Fibroblast of skin of left biceps (primary cell): ENCODE measurements at regions not wholly inside any gene's neighbourhood (a gene's known extent, or its start where the extent isn't known, plus 50 kb on each side); places are given as distances from the start of the nearest gene placed in this dataset.

Experiments
- DNase-seq, 2 experiments: peaks; one replicate each; pipeline ENCODE4 v3.0.0-alpha.2; 2013; ENCODE audit warnings: low read depth in 2 of 2

GRCh38 chr13:107864543-107865317 lies 350.6 kb downstream of the LIG4 start:
- peak in 1 of 2 experiments; percentile 23 for DNase-seq

- DNase-seq = no peak
These were observed 355.1 kb downstream of the LIG4 start for GRCh38 chr13:107860284-107860683.

DNA sequence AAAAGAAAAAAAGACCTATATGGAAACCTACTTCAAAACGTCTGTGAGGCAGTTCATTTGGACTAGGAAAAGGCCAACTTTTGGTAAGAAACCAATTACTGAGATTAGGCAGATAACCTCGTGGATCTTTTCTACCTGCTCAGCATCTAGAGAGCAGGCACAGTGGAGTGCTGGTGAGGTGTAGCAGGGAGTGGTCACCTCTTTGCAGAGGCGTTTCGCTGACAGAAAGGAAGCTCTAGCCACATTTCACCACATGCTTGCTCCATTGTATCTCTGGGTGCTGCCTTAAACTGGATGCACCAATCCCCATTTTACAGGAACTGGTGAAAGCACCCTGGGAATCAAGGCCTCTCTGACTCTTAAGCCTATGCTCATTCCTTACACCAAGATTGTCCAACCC lies 360.5 kb downstream of the LIG4 start:
- DNase-seq = no peak

DNA sequence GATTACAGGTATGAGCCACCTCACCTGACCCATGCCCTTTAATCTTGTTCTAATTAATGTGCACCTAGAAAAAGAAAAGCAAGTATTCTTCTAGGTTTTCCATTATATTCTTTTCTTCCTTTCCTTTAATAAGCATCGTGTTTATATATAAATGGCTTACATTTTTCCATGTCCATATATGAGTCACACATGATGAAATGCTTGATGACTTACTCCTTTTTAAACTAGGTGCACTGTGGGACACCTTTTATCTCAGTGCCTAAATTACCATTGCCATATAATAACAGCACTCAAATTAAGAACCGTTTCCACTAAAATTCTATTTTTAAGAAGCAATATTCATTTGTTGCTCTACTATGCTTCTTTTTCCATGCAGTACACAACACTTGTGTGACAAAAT lies 363.3 kb downstream of the LIG4 start:
- DNase-seq = no peak

DNA sequence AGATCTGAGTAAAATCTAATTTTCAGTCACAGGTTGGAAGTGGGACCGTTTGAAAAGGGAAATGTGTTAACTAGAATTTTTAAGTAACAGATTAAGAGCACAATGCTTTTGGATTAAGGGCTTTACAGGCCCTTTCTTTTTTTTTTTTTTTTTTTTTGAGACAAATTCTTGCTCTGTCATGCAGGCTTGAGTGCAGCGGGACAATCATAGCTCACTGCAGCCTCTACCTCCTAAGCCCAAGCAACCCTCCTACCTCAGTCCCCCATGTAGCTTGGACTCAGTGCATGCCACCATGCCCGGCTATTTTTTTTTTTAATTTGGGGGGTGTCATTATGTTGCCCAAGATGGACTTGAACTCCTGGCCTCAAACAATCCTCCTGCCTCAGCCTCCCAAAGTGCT lies 363.7 kb downstream of the LIG4 start:
- DNase-seq = no peak

DNA sequence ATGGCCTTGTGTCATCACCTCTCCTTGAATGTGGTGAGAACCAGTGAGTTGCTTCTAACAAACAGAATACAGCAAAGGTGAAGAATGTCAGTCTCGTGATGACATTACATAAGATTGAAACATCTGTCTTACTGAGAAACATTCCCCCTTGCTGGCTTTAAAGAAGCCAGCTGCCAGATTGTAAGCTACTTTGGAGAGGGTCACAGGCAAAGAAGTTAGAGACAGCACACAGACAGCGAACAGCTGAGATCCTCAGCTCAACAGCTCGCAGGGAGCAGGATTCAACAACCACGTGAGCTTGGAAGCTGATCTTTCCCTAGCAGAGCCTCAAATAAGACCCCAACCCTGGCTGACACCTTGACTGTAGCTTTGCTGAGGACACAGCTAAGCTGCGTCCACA lies 367.9 kb downstream of the LIG4 start:
- no peak for DNase-seq

- DNase-seq = no peak
These were observed 368.7 kb downstream of the LIG4 start for GRCh38 chr13:107846642-107847041.

DNA sequence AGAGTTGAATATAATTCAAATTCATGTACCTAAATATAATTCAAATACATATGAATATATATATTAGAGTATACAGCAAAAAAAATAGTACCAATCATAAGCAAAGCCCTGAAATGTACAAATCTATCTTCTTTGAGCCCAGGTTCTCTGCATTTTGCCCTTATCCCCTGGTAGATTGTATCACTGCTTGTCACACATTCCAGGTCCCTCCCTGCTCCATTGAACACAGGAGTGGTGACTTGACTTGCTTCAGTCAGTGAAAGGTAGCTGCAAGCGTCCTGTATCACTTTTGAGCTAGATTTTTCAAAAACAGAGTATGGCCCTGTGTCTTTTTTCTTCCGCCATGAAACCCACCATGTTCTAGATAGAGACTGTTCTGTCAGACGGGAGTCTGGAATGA lies 369.4 kb downstream of the LIG4 start:
- no peak for DNase-seq

DNA sequence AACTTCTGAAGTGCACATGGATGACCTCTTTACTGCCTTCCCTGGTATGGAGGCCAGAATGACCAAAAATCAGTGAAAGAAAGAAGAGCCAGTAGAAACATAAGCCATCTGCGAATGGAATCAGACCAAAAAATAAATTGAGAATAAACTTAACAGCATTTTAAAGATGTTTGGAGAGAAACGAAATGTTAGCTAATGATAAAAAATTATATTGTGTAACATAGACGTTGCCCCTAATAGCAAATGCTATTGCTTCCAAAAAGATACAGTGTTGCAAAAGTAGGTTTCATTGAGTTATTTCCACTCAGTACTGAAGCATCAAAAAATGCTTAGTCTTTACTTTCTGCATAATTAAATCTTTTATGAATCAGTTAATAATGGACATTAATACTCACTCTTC lies 371.7 kb downstream of the LIG4 start:
- DNase-seq = no peak

DNA sequence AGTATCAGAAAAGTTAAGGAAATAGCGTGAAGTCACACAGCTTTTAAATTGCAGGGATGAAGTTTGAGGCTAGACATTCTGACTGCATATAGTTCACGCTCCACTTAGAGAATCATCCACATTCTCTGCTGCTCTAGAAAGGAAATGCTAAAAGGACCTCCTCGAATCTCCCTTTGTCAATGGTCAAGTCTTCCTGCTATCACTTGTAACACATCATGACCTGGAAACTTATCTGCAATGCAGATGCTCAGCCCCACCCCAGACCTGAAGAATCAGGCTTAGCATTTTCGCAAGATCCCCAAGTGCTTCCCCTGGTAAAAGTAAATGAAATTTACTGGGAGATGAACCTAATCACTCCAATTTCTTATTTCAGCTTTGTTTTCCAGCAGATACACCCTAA lies 372.1 kb downstream of the LIG4 start:
- DNase-seq = no peak

- DNase-seq = no peak
These were observed 372.7 kb downstream of the LIG4 start for GRCh38 chr13:107842562-107843180.

GRCh38 chr13:107838588-107839161 lies 376.7 kb downstream of the LIG4 start:
- DNase-seq = no peak

DNA sequence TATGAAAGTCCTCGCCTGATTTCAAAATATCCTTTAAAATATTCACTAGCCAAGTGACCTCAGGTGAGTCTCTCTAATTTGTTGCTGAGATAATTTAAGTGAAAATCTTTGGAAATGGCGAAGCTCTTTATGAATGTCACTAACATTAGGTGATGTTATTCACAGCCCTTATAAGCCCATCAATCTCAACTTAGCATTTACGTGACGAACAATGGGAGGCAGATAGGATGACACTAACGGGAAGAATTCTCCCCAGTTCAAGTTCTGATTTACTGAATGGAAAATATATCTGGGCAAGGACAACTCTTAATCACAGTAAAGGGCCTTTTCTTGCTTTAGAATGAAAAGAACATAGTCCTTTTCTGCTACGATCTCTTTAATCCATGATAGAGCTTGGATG lies 378.7 kb downstream of the LIG4 start:
- DNase-seq = no peak

GRCh38 chr13:107835339-107836018 lies 379.9 kb downstream of the LIG4 start:
- peak; percentile 20 to 38 for DNase-seq

DNA sequence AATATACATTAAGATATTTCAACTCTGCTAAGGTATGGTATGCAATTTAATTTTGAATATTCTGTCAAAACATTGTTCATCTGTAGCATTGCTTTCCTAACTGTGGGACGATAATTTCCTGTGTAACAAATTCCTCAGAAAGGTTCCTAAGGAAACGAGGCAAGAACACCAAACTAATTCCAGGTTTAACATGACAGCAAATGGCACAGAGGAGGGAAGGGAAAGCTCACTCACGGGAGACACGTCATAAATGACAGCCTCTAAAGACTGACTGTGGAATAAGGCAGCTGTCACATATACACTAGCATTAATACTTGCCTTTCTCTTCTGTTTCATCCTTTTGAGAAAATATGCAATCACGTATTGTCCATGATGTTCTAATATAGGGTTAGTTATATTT lies 380.6 kb downstream of the LIG4 start:
- no peak for DNase-seq

- no peak for DNase-seq
These were observed 381.1 kb downstream of the LIG4 start for GRCh38 chr13:107834281-107834680.

GRCh38 chr13:107832500-107833100 lies 382.7 kb downstream of the LIG4 start:
- DNase-seq = no peak

GRCh38 chr13:107830804-107831203 lies 384.5 kb downstream of the LIG4 start:
- DNase-seq = no peak

DNA sequence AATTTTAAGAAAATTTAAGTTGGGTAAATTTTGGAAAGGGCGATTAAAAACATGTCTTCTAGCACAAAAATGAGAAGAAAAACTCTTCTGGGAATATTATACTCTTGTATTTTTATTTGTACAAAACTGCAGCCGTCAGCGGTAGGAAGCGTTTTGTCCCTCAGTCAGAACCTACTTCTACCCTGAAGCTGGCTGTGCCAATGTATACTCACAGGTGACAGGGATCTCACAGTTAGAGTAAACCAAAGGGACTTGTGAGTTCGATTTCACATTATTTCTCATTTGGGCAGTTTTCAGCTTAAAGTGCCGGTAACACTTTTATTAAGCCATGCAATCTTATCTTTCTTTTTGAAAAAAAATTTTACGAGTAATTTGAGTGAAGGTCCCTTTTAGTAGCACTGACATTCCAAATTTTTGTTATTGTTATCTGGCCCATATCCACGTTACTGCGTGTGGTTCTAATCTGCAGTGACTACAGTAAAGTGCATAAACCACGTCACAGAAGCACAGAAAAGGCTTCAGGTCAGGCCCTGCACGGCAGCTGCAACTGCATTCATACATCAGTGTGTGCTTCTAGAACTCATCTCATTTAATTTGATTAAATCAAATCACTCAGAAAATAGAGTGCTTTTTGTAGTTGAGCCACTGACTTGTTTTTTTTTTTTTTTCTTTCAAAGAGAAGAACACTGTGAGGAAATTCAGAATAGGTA lies 387.3 kb downstream of the LIG4 start:
- no peak for DNase-seq

- DNase-seq = no peak
These were observed 390.7 kb downstream of the LIG4 start for GRCh38 chr13:107824635-107825034.

- no peak for DNase-seq
These were observed 393.3 kb downstream of the LIG4 start for GRCh38 chr13:107822006-107822405.

DNA sequence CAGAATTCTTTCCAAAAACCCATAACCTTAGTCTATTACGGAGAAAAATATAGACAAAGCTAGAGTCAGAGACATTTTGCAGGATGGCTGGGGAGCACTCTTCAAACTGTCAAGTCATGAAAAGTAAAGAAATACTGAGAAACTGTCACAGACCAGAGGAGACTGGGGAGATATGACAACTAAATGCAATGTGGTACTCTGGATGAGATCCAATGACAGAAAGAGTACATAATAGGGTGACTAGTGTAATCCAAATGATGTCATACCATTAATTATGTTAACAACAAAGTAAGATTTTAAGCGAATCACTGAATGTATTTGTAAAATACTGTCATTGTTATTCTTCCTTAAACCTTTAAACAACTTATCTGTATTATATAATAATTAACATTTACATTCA lies 393.8 kb downstream of the LIG4 start:
- no peak for DNase-seq
